ENCODE measurements at regions not wholly inside any gene's neighbourhood (a gene's known extent, or its start where the extent isn't known, plus 50 kb on each side); places are given as distances from the start of the nearest gene placed in this dataset.

DNA sequence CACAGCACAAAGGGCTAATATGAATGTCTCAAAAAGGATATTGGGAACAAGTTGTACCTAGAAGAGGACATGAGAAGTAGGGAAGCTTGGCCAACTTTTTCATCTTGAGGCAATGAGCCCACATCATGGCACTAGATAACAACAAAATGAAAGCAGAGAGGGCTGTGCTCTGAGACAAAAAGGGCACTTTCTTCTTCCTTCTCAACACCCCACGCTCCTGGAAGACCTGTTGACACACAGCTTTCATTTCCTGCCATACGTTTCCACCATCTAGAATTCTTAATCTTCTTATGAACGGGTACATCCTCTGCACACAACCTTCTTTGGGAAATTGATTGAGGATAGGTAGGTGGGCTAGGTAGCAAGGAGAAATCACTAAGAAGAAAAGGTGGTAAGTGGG, 187.8 kb upstream of the STXBP5 start:
- TF ChIP-seq, protein P1, sequence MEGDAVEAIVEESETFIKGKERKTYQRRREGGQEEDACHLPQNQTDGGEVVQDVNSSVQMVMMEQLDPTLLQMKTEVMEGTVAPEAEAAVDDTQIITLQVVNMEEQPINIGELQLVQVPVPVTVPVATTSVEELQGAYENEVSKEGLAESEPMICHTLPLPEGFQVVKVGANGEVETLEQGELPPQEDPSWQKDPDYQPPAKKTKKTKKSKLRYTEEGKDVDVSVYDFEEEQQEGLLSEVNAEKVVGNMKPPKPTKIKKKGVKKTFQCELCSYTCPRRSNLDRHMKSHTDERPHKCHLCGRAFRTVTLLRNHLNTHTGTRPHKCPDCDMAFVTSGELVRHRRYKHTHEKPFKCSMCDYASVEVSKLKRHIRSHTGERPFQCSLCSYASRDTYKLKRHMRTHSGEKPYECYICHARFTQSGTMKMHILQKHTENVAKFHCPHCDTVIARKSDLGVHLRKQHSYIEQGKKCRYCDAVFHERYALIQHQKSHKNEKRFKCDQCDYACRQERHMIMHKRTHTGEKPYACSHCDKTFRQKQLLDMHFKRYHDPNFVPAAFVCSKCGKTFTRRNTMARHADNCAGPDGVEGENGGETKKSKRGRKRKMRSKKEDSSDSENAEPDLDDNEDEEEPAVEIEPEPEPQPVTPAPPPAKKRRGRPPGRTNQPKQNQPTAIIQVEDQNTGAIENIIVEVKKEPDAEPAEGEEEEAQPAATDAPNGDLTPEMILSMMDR (IDR thresholded peaks at IDR 0.05; ENCODE audit: poor library complexity) = no peak
- TF ChIP-seq EZH2 (IDR thresholded peaks at IDR 0.05; ENCODE audit: borderline replicate concordance) (no peak), EZH2phosphoT487 (IDR thresholded peaks at IDR 0.05; ENCODE audit: low read depth, severe bottlenecking, unreplicated experiment) (no peak)

All from hepatocyte (in vitro differentiated cells).